GM21723 (cell line): ENCODE measurements at regions not wholly inside any gene's neighbourhood (a gene's known extent, or its start where the extent isn't known, plus 50 kb on each side); places are given as distances from the start of the nearest gene placed in this dataset.
"Not testable (repeated sequence)": the region's sequence is repeated elsewhere in the genome, so short reads cannot be mapped to it uniquely, and the experiment has no call there.

Source experiments
- ATAC-seq: cut with Tn5 transposase; IDR thresholded peaks from one replicate; pipeline ENCODE4 v1.9.1; 2021; ENCODE audit warnings: mild to moderate bottlenecking, moderate library complexity; ENCODE audit not compliant: unreplicated experiment

DNA sequence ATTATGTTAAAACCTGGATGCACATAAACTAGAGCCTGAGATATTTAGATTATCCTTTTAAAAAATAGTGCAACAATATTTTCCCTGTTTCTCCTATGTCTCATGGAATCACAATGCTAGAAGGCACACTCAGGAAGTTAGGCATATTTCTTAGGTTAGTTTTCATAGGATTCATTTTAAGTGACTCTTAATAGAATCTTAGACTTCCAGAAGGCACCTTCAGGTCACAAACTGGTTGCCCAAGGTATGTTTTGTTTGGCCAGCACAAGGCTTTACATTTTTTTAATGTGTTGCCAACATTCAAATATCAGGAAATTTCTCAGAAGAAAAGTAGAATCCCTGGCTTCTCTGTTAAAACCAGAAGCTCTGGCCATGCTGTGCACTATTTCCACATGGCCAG lies 129.3 kb downstream of the LNPK start:
- ATAC-seq, result no peak

- ATAC-seq, result no peak
Observed at GRCh38 chr2:175872005-175872348, 130.1 kb downstream of the LNPK start.

GRCh38 chr2:175871331-175872004 lies 130.6 kb downstream of the LNPK start:
- ATAC-seq, result no peak

- ATAC-seq, result no peak
Observed at GRCh38 chr2:175865716-175866115, 136.4 kb downstream of the LNPK start.

- ATAC-seq, result no peak
Observed at GRCh38 chr2:175864137-175864850, 137.8 kb downstream of the LNPK start.

DNA sequence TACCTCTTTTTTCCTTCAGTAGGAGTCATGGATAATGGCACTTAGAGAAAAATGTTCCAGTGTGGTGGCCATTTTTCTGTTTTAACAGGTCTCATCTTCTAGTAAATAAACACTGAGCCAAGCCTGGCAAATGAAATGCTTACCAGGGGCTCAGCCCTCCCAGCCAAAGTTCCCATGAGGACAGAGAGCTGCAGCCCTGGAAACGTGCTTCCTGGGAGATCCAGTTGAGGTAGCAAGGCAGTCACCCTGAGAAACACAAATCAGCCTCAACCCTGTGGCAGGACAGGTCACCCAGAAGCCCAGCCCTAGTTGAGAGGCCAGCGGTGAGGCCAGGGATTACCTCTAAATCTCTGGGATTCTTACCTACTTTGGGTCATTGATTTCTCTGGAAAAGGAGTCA lies 140.1 kb downstream of the LNPK start:
- no peak for ATAC-seq

- no peak for ATAC-seq
Observed at GRCh38 chr2:175855794-175856453, 146.1 kb downstream of the LNPK start.

- no peak for ATAC-seq
Observed at GRCh38 chr2:175855236-175855635, 146.8 kb downstream of the LNPK start.

DNA sequence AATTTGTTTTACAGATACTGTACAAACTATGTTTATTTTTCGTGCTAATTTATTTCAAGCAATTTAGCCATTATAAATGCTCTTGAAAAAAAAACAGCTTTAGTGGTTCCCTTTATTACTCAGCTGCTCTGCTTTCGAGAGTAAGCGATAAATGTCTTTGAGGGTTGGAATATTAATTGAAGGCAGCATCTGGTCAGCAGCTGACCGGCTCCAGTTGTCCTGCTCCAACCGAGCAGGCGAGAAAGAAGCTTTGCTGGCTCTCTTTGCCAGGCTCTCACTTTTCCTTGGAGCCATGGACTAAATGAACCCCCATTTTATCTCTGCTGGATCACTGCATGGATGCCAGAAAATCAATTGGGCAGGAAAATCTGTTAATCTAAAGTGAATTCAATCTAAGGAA lies 147.4 kb downstream of the LNPK start:
- ATAC-seq, result no peak

- no peak for ATAC-seq
Observed at GRCh38 chr2:175854129-175854528, 147.9 kb downstream of the LNPK start.

- ATAC-seq, result no peak
Observed at GRCh38 chr2:175853616-175853890, 148.5 kb downstream of the LNPK start.

DNA sequence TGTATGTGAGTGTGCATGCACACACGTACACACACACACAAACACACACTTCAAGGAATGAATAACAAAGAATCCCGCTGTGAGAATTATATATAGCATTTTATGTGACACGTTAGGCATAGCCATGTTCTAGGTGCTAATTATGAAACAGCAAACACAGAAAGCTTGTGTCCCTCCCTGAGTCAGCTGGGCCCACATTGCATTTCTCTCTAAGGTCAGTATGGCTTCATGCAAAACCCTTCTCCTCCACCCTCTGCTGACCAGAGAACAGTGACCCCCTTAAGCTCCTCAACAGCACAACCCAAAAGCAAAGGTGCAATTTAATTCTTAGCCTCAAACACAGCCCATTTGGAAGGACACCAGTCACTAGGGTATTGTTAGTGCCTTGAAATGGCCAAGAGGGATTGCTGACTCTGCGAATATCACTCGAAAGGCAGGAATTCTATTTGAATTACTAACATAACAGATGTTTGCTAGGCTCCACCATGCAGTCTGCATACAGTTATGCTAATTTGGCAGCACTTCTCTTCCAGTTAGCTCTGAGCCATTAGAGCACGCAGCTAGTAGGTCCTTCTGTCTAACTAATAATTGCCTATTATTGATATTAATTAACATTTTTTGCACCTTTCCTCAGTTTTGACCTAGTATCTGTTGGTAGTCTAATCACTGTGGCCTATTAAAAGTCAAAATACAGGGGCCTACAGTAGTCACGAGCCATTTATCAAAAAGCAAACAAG lies 149.0 kb downstream of the LNPK start:
- no peak for ATAC-seq

GRCh38 chr2:175847128-175847527 lies 154.9 kb downstream of the LNPK start:
- no peak for ATAC-seq

GRCh38 chr2:175844169-175844568 lies 157.9 kb downstream of the LNPK start:
- no peak for ATAC-seq

GRCh38 chr2:175843625-175844024 lies 158.4 kb downstream of the LNPK start:
- no peak for ATAC-seq

- ATAC-seq, result no peak
Observed at GRCh38 chr2:175842996-175843395, 159.1 kb downstream of the LNPK start.

DNA sequence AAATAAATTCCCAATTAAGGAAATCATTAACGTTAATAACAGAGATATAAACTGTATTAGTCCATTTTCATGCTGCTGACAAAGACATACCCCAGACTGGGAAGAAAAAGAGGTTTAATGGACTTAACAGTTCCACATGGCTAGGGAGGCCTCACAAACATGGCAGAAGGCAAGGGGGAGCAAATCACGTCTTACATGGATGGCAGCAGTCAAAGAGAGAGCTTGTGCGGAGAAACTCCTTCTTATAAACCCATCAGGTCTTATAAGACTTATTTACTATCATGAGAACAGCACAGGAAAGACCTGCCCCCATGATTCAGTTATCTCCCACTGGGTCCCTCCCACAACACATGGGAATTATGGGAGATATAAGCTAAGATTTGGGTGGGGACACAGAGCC lies 161.3 kb downstream of the LNPK start:
- ATAC-seq, result not testable (repeated sequence)

DNA sequence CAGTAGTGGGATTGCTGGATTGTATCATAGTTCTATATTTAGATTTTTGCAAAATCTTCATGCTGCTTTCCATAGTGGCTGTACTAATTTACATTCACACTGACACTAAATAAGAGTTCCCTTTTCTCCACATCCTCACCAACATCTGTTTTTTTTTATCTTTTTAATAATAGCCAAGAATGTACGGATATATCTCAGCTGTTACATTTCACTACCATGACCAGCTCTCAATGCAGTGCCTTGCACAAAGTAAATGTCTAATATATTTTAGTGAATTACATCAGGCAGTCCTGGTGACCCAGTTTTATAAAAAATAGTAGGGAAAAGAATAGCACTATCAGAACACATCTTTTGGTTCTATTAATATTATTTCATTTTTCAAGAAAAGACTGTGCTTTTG lies 161.8 kb downstream of the LNPK start:
- ATAC-seq, result no peak

GRCh38 chr2:175838979-175839378 lies 163.1 kb downstream of the LNPK start:
- no peak for ATAC-seq

GRCh38 chr2:175837046-175837445 lies 165.0 kb downstream of the LNPK start:
- ATAC-seq, result no peak

- no peak for ATAC-seq
Observed at GRCh38 chr2:175836361-175836760, 165.7 kb downstream of the LNPK start.

- no peak for ATAC-seq
Observed at GRCh38 chr2:175834477-175834876, 167.6 kb downstream of the LNPK start.
